ENCODE measurements at regions not wholly inside any gene's neighbourhood (a gene's known extent, or its start where the extent isn't known, plus 50 kb on each side); places are given as distances from the start of the nearest gene placed in this dataset.
"Not testable (repeated sequence)": the region's sequence is repeated elsewhere in the genome, so short reads cannot be mapped to it uniquely, and the experiment has no call there.

- TF ChIP-seq, protein P1, sequence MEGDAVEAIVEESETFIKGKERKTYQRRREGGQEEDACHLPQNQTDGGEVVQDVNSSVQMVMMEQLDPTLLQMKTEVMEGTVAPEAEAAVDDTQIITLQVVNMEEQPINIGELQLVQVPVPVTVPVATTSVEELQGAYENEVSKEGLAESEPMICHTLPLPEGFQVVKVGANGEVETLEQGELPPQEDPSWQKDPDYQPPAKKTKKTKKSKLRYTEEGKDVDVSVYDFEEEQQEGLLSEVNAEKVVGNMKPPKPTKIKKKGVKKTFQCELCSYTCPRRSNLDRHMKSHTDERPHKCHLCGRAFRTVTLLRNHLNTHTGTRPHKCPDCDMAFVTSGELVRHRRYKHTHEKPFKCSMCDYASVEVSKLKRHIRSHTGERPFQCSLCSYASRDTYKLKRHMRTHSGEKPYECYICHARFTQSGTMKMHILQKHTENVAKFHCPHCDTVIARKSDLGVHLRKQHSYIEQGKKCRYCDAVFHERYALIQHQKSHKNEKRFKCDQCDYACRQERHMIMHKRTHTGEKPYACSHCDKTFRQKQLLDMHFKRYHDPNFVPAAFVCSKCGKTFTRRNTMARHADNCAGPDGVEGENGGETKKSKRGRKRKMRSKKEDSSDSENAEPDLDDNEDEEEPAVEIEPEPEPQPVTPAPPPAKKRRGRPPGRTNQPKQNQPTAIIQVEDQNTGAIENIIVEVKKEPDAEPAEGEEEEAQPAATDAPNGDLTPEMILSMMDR (IDR thresholded peaks at IDR 0.05; ENCODE audit: insufficient read depth, low read depth, low read length), result not testable (repeated sequence)
- TF ChIP-seq EZH2 (IDR thresholded peaks at IDR 0.05; ENCODE audit: insufficient read depth, low read length), result not testable (repeated sequence)
Measured at GRCh38 chr18:43987061-43987460, 693.6 kb upstream of the SETBP1 start.
